Activated CD4-positive, alpha-beta T cell treated with anti-CD3 and anti-CD28 coated beads for 24 hours (primary cell): ENCODE measurements at regions not wholly inside any gene's neighbourhood (a gene's known extent, or its start where the extent isn't known, plus 50 kb on each side); places are given as distances from the start of the nearest gene placed in this dataset.

Experiments
- DNase-seq, 2 donors: peaks; one replicate each; pipeline ENCODE4 v3.0.0-alpha.2; 2020; ENCODE audit warnings: low read depth in 2 of 2

- DNase-seq: no peak
These were observed 53.5 kb downstream of the ZNF608 start for GRCh38 chr5:124692950-124693349.

- no peak for DNase-seq
These were observed 54.1 kb downstream of the ZNF608 start for GRCh38 chr5:124692324-124692723.

- no peak for DNase-seq
These were observed 56.8 kb downstream of the ZNF608 start for GRCh38 chr5:124689653-124690052.

- DNase-seq: no peak
These were observed 60.0 kb downstream of the ZNF608 start for GRCh38 chr5:124686239-124687004.

DNA sequence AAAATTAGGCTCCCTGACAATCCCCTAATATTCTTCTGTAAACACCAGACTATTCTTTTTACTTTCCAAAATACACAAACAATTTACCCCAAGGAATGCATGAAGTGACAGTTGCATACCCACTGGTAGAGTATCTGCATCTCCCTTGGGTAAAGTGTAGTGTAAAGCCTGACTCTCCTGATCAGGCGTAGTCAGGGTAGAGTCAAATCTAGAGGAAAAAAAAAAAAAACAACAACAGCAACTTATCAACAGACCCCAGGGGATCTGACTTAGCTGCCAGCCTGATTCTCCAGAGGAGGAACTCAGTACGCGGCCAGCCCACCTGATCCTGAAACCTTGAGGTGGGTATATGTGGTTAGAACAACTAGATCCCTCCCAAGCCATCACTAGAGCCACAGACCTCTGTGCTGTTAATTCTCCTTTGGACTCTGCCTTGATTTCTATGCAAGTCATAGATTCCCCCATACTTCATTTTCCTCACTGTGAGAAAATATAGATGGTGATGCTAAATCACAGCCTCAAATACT lies 61.0 kb downstream of the ZNF608 start:
- no peak for DNase-seq

GRCh38 chr5:124683917-124684555 lies 62.4 kb downstream of the ZNF608 start:
- no peak for DNase-seq

DNA sequence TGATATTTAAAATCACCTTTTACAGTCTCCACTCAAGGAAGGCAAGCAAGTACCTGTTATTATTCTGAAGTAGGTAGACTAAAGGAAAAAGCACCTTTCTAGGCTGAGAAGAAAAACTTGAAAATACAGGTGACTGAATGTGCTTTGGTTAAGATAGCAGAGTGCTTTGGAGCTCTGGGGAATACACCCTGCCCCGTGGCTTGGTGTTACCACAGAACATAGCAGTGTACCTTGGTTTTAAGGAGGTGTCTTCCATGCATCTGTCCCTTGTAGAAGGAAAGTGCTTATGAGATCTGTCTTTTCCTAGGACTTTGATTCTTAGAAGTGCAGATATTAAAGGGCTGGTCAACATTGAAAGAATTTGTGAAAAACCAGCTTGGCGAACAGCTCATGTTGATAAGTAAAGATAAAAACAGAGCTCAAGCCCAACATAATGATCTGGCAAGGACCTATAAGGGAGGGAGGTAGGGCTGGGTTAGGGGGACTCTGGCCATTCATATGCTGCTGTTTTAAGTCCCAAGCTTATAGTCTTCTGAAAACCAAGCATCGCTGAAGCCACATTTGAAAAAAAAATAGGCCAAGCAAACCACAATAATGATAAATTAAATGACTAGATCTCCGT lies 66.8 kb downstream of the ZNF608 start:
- no peak for DNase-seq

DNA sequence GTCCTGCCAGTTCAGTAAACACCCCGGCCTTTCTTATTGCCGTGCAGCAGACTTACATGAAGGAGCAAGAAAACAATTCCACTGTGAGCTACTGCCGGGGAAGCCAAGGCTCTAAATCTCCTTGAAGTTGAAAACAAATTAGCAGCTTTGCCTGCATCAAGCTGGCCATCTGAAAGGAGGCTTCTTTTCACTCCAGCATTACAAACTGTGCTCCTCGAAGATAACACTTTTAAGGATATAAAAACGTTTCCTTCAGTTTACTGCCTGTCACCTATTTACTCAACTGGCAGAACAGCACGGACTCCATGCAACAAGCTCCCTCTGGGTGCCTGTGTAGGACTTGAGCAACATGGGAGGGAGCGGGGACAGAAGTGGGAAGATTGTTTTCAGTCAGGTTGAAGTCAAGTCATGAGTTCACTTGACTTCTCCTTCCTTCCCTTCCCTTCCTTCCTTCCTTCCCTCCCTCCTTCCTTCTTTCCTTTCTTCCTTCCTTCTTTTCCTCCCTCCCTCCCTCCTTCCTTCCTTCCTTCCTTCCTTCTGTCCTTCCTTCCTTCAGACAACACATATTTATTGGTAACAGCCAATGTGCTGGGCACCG lies 67.4 kb downstream of the ZNF608 start:
- DNase-seq: no peak

- no peak for DNase-seq
These were observed 68.0 kb downstream of the ZNF608 start for GRCh38 chr5:124678468-124678867.

DNA sequence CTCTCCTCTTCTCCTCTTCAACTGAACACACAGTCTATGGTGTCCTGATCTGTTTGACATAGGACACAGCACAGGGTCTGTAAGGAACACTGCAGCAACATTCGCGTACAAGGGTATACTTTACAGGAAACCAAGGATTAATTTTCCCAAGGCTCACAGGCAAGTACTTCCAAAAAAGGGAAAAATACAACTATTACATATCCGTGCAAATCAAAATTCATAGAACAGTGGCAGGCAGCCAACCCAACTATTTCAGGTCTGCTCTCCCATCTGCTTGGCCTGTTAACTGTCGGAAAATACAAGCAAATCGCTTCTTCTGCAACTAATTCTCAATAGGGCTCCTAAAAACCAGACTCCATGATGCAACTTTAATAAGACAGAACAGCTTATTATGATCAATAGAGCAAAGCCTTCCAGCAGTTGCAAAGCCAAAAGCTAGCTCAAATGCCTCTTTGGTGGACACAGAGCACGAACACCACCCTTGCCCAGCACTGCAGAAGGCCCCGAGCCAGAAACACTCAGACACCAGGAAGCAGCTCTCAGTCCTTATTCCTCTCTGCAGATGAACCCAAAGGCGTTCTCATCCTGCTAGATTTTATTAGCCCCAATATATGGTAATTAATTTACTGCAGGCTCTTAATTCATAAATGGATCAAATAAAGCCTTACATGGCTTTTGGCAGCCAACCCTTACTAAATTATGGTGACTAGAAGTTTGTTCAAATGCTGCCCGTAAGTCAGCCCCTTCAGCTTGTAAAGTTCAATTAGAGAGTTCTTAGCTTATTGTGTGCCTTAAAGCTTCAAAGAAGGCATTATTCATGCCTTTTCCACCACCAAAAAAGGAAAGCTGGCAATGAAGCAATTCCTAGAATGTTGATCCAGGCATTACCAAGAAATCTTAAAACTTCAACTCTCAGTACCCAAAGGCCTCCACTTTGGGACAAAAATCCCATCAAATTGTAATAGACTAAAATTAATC lies 68.8 kb downstream of the ZNF608 start:
- DNase-seq: no peak

- DNase-seq: no peak
These were observed 70.2 kb downstream of the ZNF608 start for GRCh38 chr5:124675931-124676846.

GRCh38 chr5:124671193-124671592 lies 75.2 kb downstream of the ZNF608 start:
- DNase-seq: no peak

DNA sequence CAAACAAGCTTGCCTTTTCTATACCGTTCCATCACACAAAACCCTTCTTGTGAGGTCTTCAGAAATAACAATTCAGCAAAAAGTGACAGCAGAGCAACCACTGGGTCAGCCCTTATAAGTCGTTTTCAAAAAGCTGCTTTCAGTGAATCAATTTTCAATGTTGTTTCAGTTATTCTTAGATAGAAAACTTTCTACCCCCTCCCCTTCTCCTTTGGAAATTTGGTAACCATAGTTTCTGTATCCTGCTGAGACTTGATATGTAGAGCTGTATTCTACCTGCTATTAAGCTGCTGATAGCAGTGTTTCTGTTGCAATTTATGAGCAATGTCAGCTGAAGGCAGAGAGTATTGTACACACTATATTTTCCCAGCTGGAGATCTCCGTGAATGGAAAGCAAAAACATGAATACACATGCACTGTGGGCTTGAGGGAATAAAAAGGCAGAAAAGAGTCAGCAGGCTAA lies 75.7 kb downstream of the ZNF608 start:
- no peak for DNase-seq

GRCh38 chr5:124669956-124670721 lies 76.3 kb downstream of the ZNF608 start:
- DNase-seq: no peak

DNA sequence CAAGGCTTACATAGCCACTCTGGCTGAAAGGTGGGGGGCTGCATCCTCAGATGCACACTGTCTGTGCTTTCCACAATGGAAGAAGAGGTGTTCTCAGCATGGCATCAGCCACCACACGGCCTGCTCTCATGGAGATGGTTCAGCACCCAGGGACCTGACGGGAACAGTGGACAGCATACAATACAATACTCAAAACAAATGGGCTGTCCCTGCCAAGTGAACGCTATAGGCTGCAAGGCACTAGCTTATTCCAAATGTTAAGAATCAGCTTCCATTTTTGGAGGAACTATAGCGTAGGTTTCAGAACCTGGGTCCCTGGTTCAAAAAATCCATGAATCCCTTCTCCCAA lies 77.2 kb downstream of the ZNF608 start:
- no peak for DNase-seq

- DNase-seq: no peak
These were observed 77.8 kb downstream of the ZNF608 start for GRCh38 chr5:124668353-124669299.

- no peak for DNase-seq
These were observed 80.8 kb downstream of the ZNF608 start for GRCh38 chr5:124665625-124666024.

GRCh38 chr5:124665035-124665434 lies 81.4 kb downstream of the ZNF608 start:
- DNase-seq: no peak
